OCI-LY7 (cell line): ENCODE measurements at regions not wholly inside any gene's neighbourhood (a gene's known extent, or its start where the extent isn't known, plus 50 kb on each side); places are given as distances from the start of the nearest gene placed in this dataset.

ENCODE experiments used
- BruUV-seq: library from RNA; stranded (reverse); fragments of 400-500 nt; replicated peaks from 2 replicates; lab custom pipeline; 2021; lab: Mats Ljungman, UMichigan
- CTCF ChIA-PET: fragments of 300-600 bp; sonication (Branson Sonifier 250); formaldehyde crosslinking; loops from one replicate; lab custom pipeline; 2022; ENCODE audit warnings: antibody characterized with exemption; ENCODE audit not compliant: unreplicated experiment; lab: Charles Lee
- POLR2A ChIA-PET: fragments of 300-600 bp; sonication (Branson Sonifier 250); formaldehyde crosslinking; loops from one replicate; lab custom pipeline; 2022; ENCODE audit warnings: antibody characterized with exemption; lab: Charles Lee
- DNase-seq: peaks from one replicate; pipeline ENCODE4 v3.0.0-alpha.2; 2015; ENCODE audit warnings: low spot score
- H2AFZ ChIP-seq: fragments of 200-600 bp; sonication (generic), shearing (Covaris generic); 2 replicates; pipeline ENCODE4 v1.6.1; 2014; ENCODE audit warnings: mild to moderate bottlenecking, antibody characterized with exemption, low read length, moderate library complexity
- H3K27ac ChIP-seq: fragments of 200-600 bp; sonication (generic); 2 replicates; pipeline ENCODE4 v1.5.1; 2014; ENCODE audit warnings: mixed run types, low read depth, mild to moderate bottlenecking, moderate library complexity, low read length, inconsistent platforms; ENCODE audit not compliant: poor library complexity, severe bottlenecking
- H3K36me3 ChIP-seq: fragments of 200-600 bp; sonication (generic); 2 replicates; pipeline ENCODE4 v1.6.1; 2014; ENCODE audit warnings: mild to moderate bottlenecking, antibody characterized with exemption, low read length, moderate library complexity, mixed read lengths; ENCODE audit not compliant: insufficient read depth
- H3K4me1 ChIP-seq: fragments of 200-600 bp; sonication (generic); 2 replicates; pipeline ENCODE4 v1.5.1; 2014; ENCODE audit warnings: mild to moderate bottlenecking, low read length; ENCODE audit not compliant: insufficient read depth, poor library complexity, severe bottlenecking
- H3K4me2 ChIP-seq: fragments of 200-600 bp; sonication (generic); 2 replicates; pipeline ENCODE4 v1.6.1; 2014; ENCODE audit warnings: mild to moderate bottlenecking, low read length
- H3K4me3 ChIP-seq: fragments of 200-600 bp; sonication (generic); 2 replicates; pipeline ENCODE4 v1.5.1; 2014; ENCODE audit warnings: mild to moderate bottlenecking, low read depth, low read length; ENCODE audit not compliant: poor library complexity, severe bottlenecking
- H3K79me2 ChIP-seq: fragments of 200-600 bp; sonication (generic); 2 replicates; pipeline ENCODE4 v1.6.1; 2016; ENCODE audit warnings: low read depth, mild to moderate bottlenecking, low read length, moderate library complexity, mixed read lengths; ENCODE audit not compliant: insufficient read depth
- H3K9me2 ChIP-seq: fragments of 200-600 bp; sonication (generic); 2 replicates; pipeline ENCODE4 v1.6.1; 2016; ENCODE audit warnings: mild to moderate bottlenecking, low read length, mixed read lengths; ENCODE audit not compliant: insufficient read depth
- H3K9me3 ChIP-seq: fragments of 200-600 bp; sonication (generic); 2 replicates; pipeline ENCODE4 v1.6.1; 2014; ENCODE audit warnings: mild to moderate bottlenecking, mixed run types, low read length, mixed read lengths
- H4K20me1 ChIP-seq: fragments of 200-600 bp; sonication (generic); 2 replicates; pipeline ENCODE4 v1.6.1; 2014; ENCODE audit warnings: mild to moderate bottlenecking, antibody characterized with exemption, low read length, moderate library complexity, mixed read lengths; ENCODE audit not compliant: insufficient read depth
- CTCF ChIP-seq: fragments of 200-600 bp; sonication (generic); conservative IDR thresholded peaks from 2 replicates; pipeline ENCODE4 v1.5.1; 2014; ENCODE audit warnings: mild to moderate bottlenecking, antibody characterized with exemption, low read length, moderate library complexity, mixed read lengths
- EZH2phosphoT487 ChIP-seq: fragments of 200-600 bp; sonication (generic); IDR thresholded peaks from 2 replicates; pipeline ENCODE4 v1.6.1; 2018; ENCODE audit warnings: low read depth, borderline replicate concordance, mild to moderate bottlenecking, mixed run types, antibody characterized with exemption, low read length, moderate library complexity, mixed read lengths
- intact Hi-C: fragments of 100-400 bp; cut with micrococcal nuclease; formaldehyde crosslinking; loops from one replicate; pipeline ENCODE4 v1.10.0; 2022; ENCODE audit not compliant: unreplicated experiment

- no peaks in the 10 kb centered on the region for H3K4me1 ChIP-seq
- ChIA-PET CTCF (no interaction called here), POLR2A (no interaction called here)
- H3K9me2 ChIP-seq: no peaks in the 10 kb centered on the region
- H3K4me3 ChIP-seq: no peak overlapping the region
- H3K79me2 ChIP-seq: no peaks in the 10 kb centered on the region
- no peaks in the 10 kb centered on the region for H4K20me1 ChIP-seq
- no peak overlapping the region for H2AFZ ChIP-seq
- TF ChIP-seq EZH2phosphoT487: no peak
- TF ChIP-seq CTCF: no peak
- BruUV-seq: no TSS peak
- H3K27ac ChIP-seq: no peak overlapping the region
- intact Hi-C loops: no loop called here
- no peaks in the 10 kb centered on the region for H3K9me3 ChIP-seq
- H3K4me2 ChIP-seq: no peak overlapping the region
- no peaks in the 10 kb centered on the region for H3K36me3 ChIP-seq
- no peak for DNase-seq
These were observed 586.6 kb downstream of the TLL1 start for GRCh38 chr4:166459621-166460020.

- Histone ChIP-seq H3K4me2 (no peak overlapping the region), H3K79me2 (no peaks in the 10 kb centered on the region), H3K4me1 (no peaks in the 10 kb centered on the region), H3K36me3 (no peaks in the 10 kb centered on the region), H4K20me1 (no peaks in the 10 kb centered on the region), H3K4me3 (no peak overlapping the region), H2AFZ (no peak overlapping the region), H3K9me3 (no peaks in the 10 kb centered on the region), H3K9me2 (no peaks in the 10 kb centered on the region), H3K27ac (no peak overlapping the region)
- ChIA-PET CTCF (no interaction called here), POLR2A (no interaction called here)
- no TSS peak for BruUV-seq
- DNase-seq: no peak
- TF ChIP-seq CTCF (no peak), EZH2phosphoT487 (no peak)
- intact Hi-C loops: no loop called here
These were observed 587.9 kb downstream of the TLL1 start for GRCh38 chr4:166460769-166461550.

GRCh38 chr4:166481055-166481454 lies 608.0 kb downstream of the TLL1 start:
- no TSS peak for BruUV-seq
- DNase-seq: no peak

More at GRCh38 chr4:166481055-166481454, 608.0 kb downstream of the TLL1 start:
- intact Hi-C loops: no loop called here
- H3K9me2 ChIP-seq: no peaks in the 10 kb centered on the region
- no peaks in the 10 kb centered on the region for H3K36me3 ChIP-seq
- POLR2A ChIA-PET: no interaction called here
- no peak overlapping the region for H3K4me2 ChIP-seq
- CTCF ChIA-PET: no interaction called here
- no peaks in the 10 kb centered on the region for H3K9me3 ChIP-seq
- no peak for TF ChIP-seq EZH2phosphoT487
- TF ChIP-seq CTCF: no peak
- no peaks in the 10 kb centered on the region for H4K20me1 ChIP-seq
- no peak overlapping the region for H3K4me3 ChIP-seq
- H3K4me1 ChIP-seq: no peaks in the 10 kb centered on the region
- H3K79me2 ChIP-seq: no peaks in the 10 kb centered on the region
- H2AFZ ChIP-seq: no peak overlapping the region
- H3K27ac ChIP-seq: no peak overlapping the region
